Activated CD4-positive, alpha-beta T cell treated with anti-CD3 and anti-CD28 coated beads for 36 hours (primary cell): ENCODE measurements at regions not wholly inside any gene's neighbourhood (a gene's known extent, or its start where the extent isn't known, plus 50 kb on each side); places are given as distances from the start of the nearest gene placed in this dataset.

ENCODE experiments used
- ATAC-seq: fragments of 200-7000 bp; cut with Tn5 transposase; one replicate; pipeline ENCODE4 v1.10.0; 2021; ENCODE audit warnings: mild to moderate bottlenecking, moderate library complexity
- CTCF ChIA-PET: fragments of 350-600 bp; sonication (Branson Sonifier 250); formaldehyde crosslinking; loops from one replicate; lab custom pipeline; 2021; ENCODE audit warnings: antibody characterized with exemption; lab: Charles Lee
- POLR2A ChIA-PET: fragments of 350-600 bp; sonication (Branson Sonifier 250); formaldehyde crosslinking; loops from one replicate; lab custom pipeline; 2021; ENCODE audit warnings: antibody characterized with exemption, inconsistent platforms; lab: Charles Lee
- DNase-seq: peaks from one replicate; pipeline ENCODE4 v3.0.0-alpha.2; 2020
- H3K27ac Mint-ChIP-seq: one replicate; pipeline ENCODE4 v1.8.0; 2021; ENCODE audit warnings: mixed read lengths
- H3K27me3 Mint-ChIP-seq: one replicate; pipeline ENCODE4 v1.8.0; 2021; ENCODE audit warnings: mixed read lengths
- H3K36me3 Mint-ChIP-seq: one replicate; pipeline ENCODE4 v1.8.0; 2021; ENCODE audit warnings: low read depth, mixed read lengths
- H3K4me1 Mint-ChIP-seq: one replicate; pipeline ENCODE4 v1.8.0; 2021; ENCODE audit warnings: mixed read lengths
- H3K4me3 Mint-ChIP-seq: one replicate; pipeline ENCODE4 v1.8.0; 2021; ENCODE audit warnings: mild to moderate bottlenecking, moderate library complexity, mixed read lengths
- H3K9me3 Mint-ChIP-seq: one replicate; pipeline ENCODE4 v1.8.0; 2021; ENCODE audit warnings: low read depth, mixed read lengths
- intact Hi-C, 2 experiments: fragments of 100-400 bp; cut with DNase I in 1 of 2; cut with micrococcal nuclease in 1 of 2; formaldehyde crosslinking; loops; one replicate each; pipeline versions ENCODE4 v1.14.2 to v1.15.1; 2022 to 2024; cut with DNase I, micrococcal nuclease

GRCh38 chr22:48523761-48524160 lies 1303.9 kb downstream of the BRD1 start:
- no peak for ATAC-seq
- ChIA-PET CTCF (no interaction called here), POLR2A (no interaction called here)

DNA sequence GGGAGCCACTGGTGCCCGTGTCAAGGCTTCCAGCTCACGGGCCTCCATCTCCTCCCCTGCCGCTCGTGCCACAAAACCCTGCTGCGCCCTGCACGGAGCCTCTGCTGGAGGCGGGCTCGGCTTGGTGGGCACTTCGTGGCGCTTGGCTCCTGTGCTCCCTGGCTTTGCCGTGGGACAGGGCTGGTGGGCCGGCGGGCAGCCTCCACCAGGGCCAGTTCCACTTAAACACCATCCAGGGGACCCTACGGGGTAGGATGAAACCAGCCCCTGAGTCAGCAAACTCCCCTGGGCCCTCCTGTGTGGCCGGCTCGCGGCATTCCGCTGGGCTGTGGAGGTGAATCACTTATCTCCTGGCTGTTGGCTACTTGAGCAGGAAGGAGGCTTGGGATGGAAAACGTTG lies 1304.6 kb downstream of the BRD1 start:
- POLR2A ChIA-PET = no interaction called here
- DNase-seq = no peak
- no peaks in the 10 kb centered on the region for H3K36me3 Mint-ChIP-seq

More at GRCh38 chr22:48523761-48524160, 1303.9 kb downstream of the BRD1 start:
- H3K27ac Mint-ChIP-seq = no peak overlapping the region
- H3K9me3 Mint-ChIP-seq = no peaks in the 10 kb centered on the region
- H3K27me3 Mint-ChIP-seq = no peaks in the 10 kb centered on the region
- DNase-seq = no peak
- H3K4me1 Mint-ChIP-seq = no peaks in the 10 kb centered on the region
- intact Hi-C loops = no loop called here
- no peaks in the 10 kb centered on the region for H3K36me3 Mint-ChIP-seq
- H3K4me3 Mint-ChIP-seq = no peak overlapping the region

GRCh38 chr22:48522271-48522670 lies 1305.4 kb downstream of the BRD1 start:
- Mint-ChIP-seq H3K36me3 (no peaks in the 10 kb centered on the region), H3K27me3 (no peaks in the 10 kb centered on the region), H3K4me3 (no peak overlapping the region), H3K4me1 (no peaks in the 10 kb centered on the region), H3K9me3 (no peaks in the 10 kb centered on the region), H3K27ac (no peak overlapping the region)
- ChIA-PET CTCF (no interaction called here), POLR2A (no interaction called here)
- no peak for ATAC-seq
- DNase-seq = no peak
- intact Hi-C loops = no loop called here

More for the DNA sequence above, 1304.6 kb downstream of the BRD1 start:
- H3K27me3 Mint-ChIP-seq = no peaks in the 10 kb centered on the region
- ATAC-seq = no peak
- no peak overlapping the region for H3K27ac Mint-ChIP-seq
- H3K9me3 Mint-ChIP-seq = no peaks in the 10 kb centered on the region
- intact Hi-C loops = no loop called here
- H3K4me1 Mint-ChIP-seq = no peaks in the 10 kb centered on the region
- CTCF ChIA-PET = no interaction called here
- H3K4me3 Mint-ChIP-seq = no peak overlapping the region

GRCh38 chr22:48520884-48521588 lies 1306.6 kb downstream of the BRD1 start:
- CTCF ChIA-PET = no interaction called here
- H3K27ac Mint-ChIP-seq = no peak overlapping the region
- no peaks in the 10 kb centered on the region for H3K27me3 Mint-ChIP-seq
- ATAC-seq (no peak), DNase-seq (no peak)
- no peaks in the 10 kb centered on the region for H3K36me3 Mint-ChIP-seq
- H3K4me1 Mint-ChIP-seq = no peaks in the 10 kb centered on the region
- H3K4me3 Mint-ChIP-seq = no peak overlapping the region
- no peaks in the 10 kb centered on the region for H3K9me3 Mint-ChIP-seq
- POLR2A ChIA-PET = no interaction called here
- intact Hi-C loops = no loop called here

DNA sequence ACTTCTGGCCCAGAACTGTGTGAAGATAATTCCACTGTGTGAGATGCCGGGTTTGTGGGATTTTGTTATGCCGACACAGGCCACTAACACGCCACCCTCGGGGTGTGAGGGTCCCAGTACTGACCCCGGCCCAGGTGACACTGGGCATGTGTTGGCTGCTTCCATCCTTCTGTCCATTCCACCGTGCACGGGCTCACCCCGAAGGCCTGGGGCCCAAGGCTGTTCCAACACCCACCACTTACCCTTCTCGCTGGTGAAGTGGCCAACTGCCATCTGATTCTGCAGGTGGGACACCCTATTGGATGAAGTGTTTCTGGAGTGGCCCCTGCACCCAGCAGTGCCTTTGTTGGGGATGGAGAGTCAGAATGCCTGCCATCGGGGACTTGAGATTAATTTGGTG lies 1307.5 kb downstream of the BRD1 start:
- POLR2A ChIA-PET = no interaction called here
- no peak overlapping the region for H3K4me3 Mint-ChIP-seq
- CTCF ChIA-PET = no interaction called here
- intact Hi-C loops = no loop called here
- DNase-seq (no peak), ATAC-seq (no peak)
- no peaks in the 10 kb centered on the region for H3K27me3 Mint-ChIP-seq
- no peaks in the 10 kb centered on the region for H3K9me3 Mint-ChIP-seq
- H3K27ac Mint-ChIP-seq = no peak overlapping the region
- no peaks in the 10 kb centered on the region for H3K4me1 Mint-ChIP-seq
- no peaks in the 10 kb centered on the region for H3K36me3 Mint-ChIP-seq

DNA sequence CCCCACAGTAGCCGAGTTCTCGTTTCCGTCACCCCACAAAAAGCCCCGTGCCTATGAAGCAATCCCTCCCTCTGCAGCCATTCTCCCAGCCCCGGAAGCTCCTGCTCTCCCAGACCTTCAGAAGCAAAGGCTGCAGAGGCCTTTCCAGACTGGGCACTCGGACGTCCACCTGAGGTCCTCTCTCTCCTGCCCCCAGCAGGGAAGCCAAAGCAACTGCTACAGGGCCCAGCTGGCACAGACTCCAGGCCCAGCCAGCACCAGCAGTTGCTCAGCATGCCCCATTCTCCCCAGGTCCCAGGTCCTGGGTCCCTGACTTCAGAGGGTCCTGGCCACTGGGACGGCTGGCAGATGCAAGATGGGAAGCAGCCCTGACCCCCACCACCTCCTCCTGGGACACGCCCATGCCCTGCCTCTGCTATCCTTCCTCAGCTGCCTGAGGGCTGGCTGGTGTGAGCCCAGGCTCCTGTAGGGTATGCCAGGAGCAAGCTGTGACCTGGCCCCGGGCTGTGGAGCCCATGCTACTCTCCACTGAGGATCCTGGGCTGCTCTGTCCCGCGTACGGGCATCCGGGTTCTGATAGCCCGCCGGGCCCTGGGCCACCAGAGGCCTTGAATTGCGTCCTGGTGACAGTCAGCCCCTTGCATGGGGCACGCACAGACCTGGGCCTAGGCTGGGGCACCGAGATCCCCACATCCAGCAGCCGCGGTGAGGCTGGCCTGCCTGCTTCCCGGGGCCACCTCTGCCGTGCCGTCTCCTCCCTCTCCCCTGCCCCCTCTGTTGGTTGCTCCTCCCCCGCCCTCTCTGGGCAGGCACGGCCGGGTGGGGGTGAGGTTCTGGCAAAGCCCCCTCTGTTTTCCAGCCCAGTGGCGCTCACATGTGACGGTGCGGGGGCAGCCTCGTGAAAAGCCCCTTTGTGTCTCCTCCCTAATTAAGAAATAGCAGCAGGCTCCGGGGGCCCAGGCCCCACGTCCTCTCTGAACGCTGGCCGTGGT lies 1310.3 kb downstream of the BRD1 start:
- no peaks in the 10 kb centered on the region for H3K36me3 Mint-ChIP-seq
- H3K27me3 Mint-ChIP-seq = no peaks in the 10 kb centered on the region
- ChIA-PET POLR2A (interaction anchor here (0.6 kb wide), 1 partner anchor 50 kb away, joined by 3 read pairs; no protein-coding TSS in a partner anchor), CTCF (no interaction called here)
- no peaks in the 10 kb centered on the region for H3K9me3 Mint-ChIP-seq
- intact Hi-C loops = no loop called here
- ATAC-seq (no peak), DNase-seq (no peak)
- no peaks in the 10 kb centered on the region for H3K4me1 Mint-ChIP-seq
- H3K4me3 Mint-ChIP-seq = no peak overlapping the region
- no peak overlapping the region for H3K27ac Mint-ChIP-seq

DNA sequence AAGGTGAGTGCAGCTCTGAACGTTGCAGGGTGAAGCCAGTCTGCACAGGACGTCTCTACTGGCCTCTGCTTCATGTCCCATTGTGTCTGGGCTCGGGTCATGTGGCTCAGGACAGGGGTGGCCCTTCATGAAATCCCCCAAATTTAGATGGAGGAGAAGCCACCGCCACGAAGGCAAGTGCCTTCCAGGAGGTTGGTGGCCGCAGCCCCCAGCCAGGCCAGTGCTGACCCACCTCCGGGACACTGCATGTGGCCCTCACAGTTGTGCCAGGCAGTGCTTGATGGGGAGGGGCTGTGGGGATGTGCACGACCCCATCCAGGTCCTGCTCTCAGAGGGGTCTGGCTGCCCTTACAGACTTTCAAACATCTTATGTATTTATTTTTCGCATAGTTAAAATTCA lies 1311.1 kb downstream of the BRD1 start:
- H3K4me1 Mint-ChIP-seq = no peaks in the 10 kb centered on the region
- CTCF ChIA-PET = no interaction called here
- POLR2A ChIA-PET = no interaction called here
- no peak overlapping the region for H3K4me3 Mint-ChIP-seq
- intact Hi-C loops = no loop called here
- no peak overlapping the region for H3K27ac Mint-ChIP-seq
- H3K27me3 Mint-ChIP-seq = no peaks in the 10 kb centered on the region
- H3K36me3 Mint-ChIP-seq = no peaks in the 10 kb centered on the region
- ATAC-seq = no peak
- DNase-seq = no peak
- H3K9me3 Mint-ChIP-seq = no peaks in the 10 kb centered on the region

DNA sequence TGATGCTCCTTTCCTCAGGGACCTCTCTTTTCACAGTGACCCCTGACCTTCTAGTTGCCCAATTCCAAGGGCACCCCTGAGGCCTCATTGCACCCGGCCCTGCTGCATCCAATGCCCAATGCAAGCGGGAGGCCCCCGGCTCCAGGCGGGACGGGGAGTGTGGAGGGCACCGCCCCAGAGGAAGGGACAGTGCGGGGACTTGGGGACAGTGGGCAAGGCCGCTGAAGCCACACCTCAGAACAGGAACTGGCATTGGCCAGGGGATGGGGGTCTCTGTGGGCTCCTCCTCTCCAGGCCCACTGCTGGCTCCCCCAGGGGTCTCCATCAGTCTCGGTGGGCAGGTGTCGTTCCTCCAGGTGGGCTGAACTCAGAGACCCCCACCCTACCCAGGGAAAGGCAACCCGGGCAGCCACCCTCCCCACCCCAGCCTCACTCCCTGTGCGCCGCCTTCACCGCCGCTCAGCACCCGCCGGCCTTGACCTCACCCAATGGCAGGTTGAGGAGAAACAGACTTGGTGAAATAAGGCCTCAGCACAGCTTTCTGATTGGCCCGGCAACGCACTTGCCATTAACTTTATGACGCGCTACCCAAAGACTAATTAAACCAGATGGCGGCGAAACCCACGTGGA lies 1312.0 kb downstream of the BRD1 start:
- POLR2A ChIA-PET = no interaction called here
- no peak for ATAC-seq
- no peaks in the 10 kb centered on the region for H3K27me3 Mint-ChIP-seq

GRCh38 chr22:48513929-48514328 lies 1313.7 kb downstream of the BRD1 start:
- no peaks in the 10 kb centered on the region for H3K36me3 Mint-ChIP-seq
- intact Hi-C loops = no loop called here
- no peaks in the 10 kb centered on the region for H3K27me3 Mint-ChIP-seq
- no peak overlapping the region for H3K27ac Mint-ChIP-seq
- ChIA-PET CTCF (no interaction called here), POLR2A (no interaction called here)
- no peaks in the 10 kb centered on the region for H3K4me1 Mint-ChIP-seq
- ATAC-seq (no peak), DNase-seq (no peak)
- no peaks in the 10 kb centered on the region for H3K9me3 Mint-ChIP-seq
- no peak overlapping the region for H3K4me3 Mint-ChIP-seq

More for the DNA sequence above, 1312.0 kb downstream of the BRD1 start:
- no peaks in the 10 kb centered on the region for H3K4me1 Mint-ChIP-seq
- DNase-seq = no peak
- intact Hi-C loops = no loop called here
- H3K36me3 Mint-ChIP-seq = no peaks in the 10 kb centered on the region
- no peaks in the 10 kb centered on the region for H3K9me3 Mint-ChIP-seq
- no peak overlapping the region for H3K27ac Mint-ChIP-seq
- CTCF ChIA-PET = no interaction called here
- no peak overlapping the region for H3K4me3 Mint-ChIP-seq

DNA sequence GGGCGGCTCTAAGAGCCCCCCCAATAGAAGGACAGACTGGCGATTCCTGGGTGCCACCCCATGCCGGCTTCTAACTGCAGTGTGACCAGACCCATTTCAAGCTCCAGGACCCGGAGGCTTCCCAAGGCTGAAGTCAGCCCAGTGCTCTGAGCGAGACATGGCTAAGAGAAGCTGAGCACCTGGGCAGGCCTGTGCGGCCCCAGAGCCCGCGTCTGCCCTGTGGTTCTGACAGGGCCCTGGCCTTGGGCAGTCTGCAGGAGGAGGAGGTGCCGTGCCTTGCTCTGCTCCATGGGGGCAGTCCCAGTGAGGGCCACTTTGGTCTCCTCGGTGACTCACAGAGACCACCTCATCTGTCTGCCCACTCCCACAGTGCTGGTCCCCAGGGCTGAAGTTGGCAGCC lies 1314.2 kb downstream of the BRD1 start:
- no peaks in the 10 kb centered on the region for H3K4me1 Mint-ChIP-seq
- DNase-seq = no peak
- H3K4me3 Mint-ChIP-seq = no peak overlapping the region
- H3K27ac Mint-ChIP-seq = no peak overlapping the region
- H3K36me3 Mint-ChIP-seq = no peaks in the 10 kb centered on the region
- CTCF ChIA-PET = no interaction called here
- ATAC-seq = no peak
- POLR2A ChIA-PET = no interaction called here
- H3K27me3 Mint-ChIP-seq = no peaks in the 10 kb centered on the region
- no peaks in the 10 kb centered on the region for H3K9me3 Mint-ChIP-seq
- intact Hi-C loops = no loop called here

DNA sequence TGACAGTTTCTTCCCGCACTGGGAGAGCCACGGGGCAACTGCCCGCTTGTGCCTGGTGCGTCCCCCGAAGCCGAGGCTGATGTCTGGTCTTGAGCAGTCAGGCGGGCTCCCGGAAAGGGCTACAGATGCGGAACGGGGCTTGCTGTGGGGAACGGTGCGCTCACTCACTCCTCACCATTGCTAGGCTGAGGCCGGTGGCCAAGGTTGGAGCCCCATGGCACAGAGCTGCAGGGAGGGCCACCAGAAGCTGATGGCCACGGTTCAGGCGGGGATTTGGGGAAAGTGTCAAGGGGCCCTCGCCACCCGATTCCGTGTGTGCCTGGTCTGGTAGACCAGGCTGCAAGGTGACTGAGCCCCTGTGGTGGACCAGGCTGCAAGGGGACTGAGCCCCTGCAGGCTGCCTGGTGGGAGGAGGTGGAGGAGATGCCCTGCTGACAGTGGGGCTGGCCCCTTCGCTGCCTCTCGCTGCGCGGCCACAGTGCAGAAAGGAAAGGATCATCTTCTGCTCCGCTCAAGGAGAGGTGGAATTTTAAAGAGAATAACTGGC lies 1315.8 kb downstream of the BRD1 start:
- H3K4me1 Mint-ChIP-seq = no peaks in the 10 kb centered on the region
- intact Hi-C loops = no loop called here
- H3K36me3 Mint-ChIP-seq = no peaks in the 10 kb centered on the region
- H3K9me3 Mint-ChIP-seq = no peaks in the 10 kb centered on the region
- no peak for ATAC-seq
- POLR2A ChIA-PET = no interaction called here
- H3K4me3 Mint-ChIP-seq = no peak overlapping the region
- CTCF ChIA-PET = no interaction called here
- no peak for DNase-seq
- H3K27me3 Mint-ChIP-seq = no peaks in the 10 kb centered on the region
- no peak overlapping the region for H3K27ac Mint-ChIP-seq
